Dedifferentiated amniotic fluid mesenchymal stem cell (primary cell): ENCODE measurements at regions not wholly inside any gene's neighbourhood (a gene's known extent, or its start where the extent isn't known, plus 50 kb on each side); places are given as distances from the start of the nearest gene placed in this dataset.
"Not testable (repeated sequence)": the region's sequence is repeated elsewhere in the genome, so short reads cannot be mapped to it uniquely, and the experiment has no call there.

Experiments
- DNase-seq: peaks from one replicate; pipeline ENCODE4 v3.0.0-alpha.2; 2016; ENCODE audit errors: extremely low spot score

- DNase-seq: no peak
Measured at GRCh38 chr2:175686002-175686401, 316.1 kb downstream of the LNPK start.

GRCh38 chr2:175684466-175684865 lies 317.6 kb downstream of the LNPK start:
- no peak for DNase-seq

GRCh38 chr2:175679728-175680127 lies 322.3 kb downstream of the LNPK start:
- no peak for DNase-seq

GRCh38 chr2:175679231-175679630 lies 322.8 kb downstream of the LNPK start:
- DNase-seq: no peak

- no peak for DNase-seq
Measured at GRCh38 chr2:175677880-175678279, 324.2 kb downstream of the LNPK start.

GRCh38 chr2:175676813-175677212 lies 325.3 kb downstream of the LNPK start:
- no peak for DNase-seq

GRCh38 chr2:175668804-175669203 lies 333.3 kb downstream of the LNPK start:
- DNase-seq: not testable (repeated sequence)

GRCh38 chr2:175662335-175662734 lies 339.7 kb downstream of the LNPK start:
- no peak for DNase-seq

- no peak for DNase-seq
Measured at GRCh38 chr2:175648577-175649063, 353.4 kb downstream of the LNPK start.

- DNase-seq: no peak
Measured at GRCh38 chr2:175647058-175647457, 355.0 kb downstream of the LNPK start.

GRCh38 chr2:175640655-175641054 lies 361.4 kb downstream of the LNPK start:
- no peak for DNase-seq

- DNase-seq: no peak
Measured at GRCh38 chr2:175633227-175633626, 368.8 kb downstream of the LNPK start.

GRCh38 chr2:175631245-175631623 lies 370.8 kb downstream of the LNPK start:
- peak; percentile 49 for DNase-seq

GRCh38 chr2:175630280-175631244 lies 371.5 kb downstream of the LNPK start:
- DNase-seq: no peak

GRCh38 chr2:175628243-175628642 lies 373.8 kb downstream of the LNPK start:
- no peak for DNase-seq

GRCh38 chr2:175627405-175627804 lies 374.7 kb downstream of the LNPK start:
- peak; percentile 86 for DNase-seq

GRCh38 chr2:175626796-175627195 lies 375.3 kb downstream of the LNPK start:
- DNase-seq: no peak

GRCh38 chr2:175624785-175625184 lies 377.3 kb downstream of the LNPK start:
- no peak for DNase-seq

- DNase-seq: peak; percentile 75
Measured at GRCh38 chr2:175624211-175624761, 377.8 kb downstream of the LNPK start.

- no peak for DNase-seq
Measured at GRCh38 chr2:175621821-175622220, 380.2 kb downstream of the LNPK start.

GRCh38 chr2:175620106-175620505 lies 382.0 kb downstream of the LNPK start:
- DNase-seq: no peak

- no peak for DNase-seq
Measured at GRCh38 chr2:175619179-175620045, 382.7 kb downstream of the LNPK start.
